ENCODE measurements at regions not wholly inside any gene's neighbourhood (a gene's known extent, or its start where the extent isn't known, plus 50 kb on each side); places are given as distances from the start of the nearest gene placed in this dataset.

- in situ Hi-C loops (cut with MboI; ENCODE audit: low sequenced_read_pairs in 4 of 4) (no loop called here), intact Hi-C loops (cut with DNase I; ENCODE audit: low total_unique reads) (no loop called here)
- no peak for ATAC-seq
- Histone ChIP-seq H3K27me3 (no peaks in the 10 kb centered on the region), H3K9me3 (no peaks in the 10 kb centered on the region), H3K36me3 (no peaks in the 10 kb centered on the region), H3K27ac (no peak overlapping the region), H3K4me3 (no peak overlapping the region), H3K4me1 (no peaks in the 10 kb centered on the region)
- TF ChIP-seq POLR2A (IDR thresholded peaks at IDR 0.05), result no peak
- TF ChIP-seq, protein P1, sequence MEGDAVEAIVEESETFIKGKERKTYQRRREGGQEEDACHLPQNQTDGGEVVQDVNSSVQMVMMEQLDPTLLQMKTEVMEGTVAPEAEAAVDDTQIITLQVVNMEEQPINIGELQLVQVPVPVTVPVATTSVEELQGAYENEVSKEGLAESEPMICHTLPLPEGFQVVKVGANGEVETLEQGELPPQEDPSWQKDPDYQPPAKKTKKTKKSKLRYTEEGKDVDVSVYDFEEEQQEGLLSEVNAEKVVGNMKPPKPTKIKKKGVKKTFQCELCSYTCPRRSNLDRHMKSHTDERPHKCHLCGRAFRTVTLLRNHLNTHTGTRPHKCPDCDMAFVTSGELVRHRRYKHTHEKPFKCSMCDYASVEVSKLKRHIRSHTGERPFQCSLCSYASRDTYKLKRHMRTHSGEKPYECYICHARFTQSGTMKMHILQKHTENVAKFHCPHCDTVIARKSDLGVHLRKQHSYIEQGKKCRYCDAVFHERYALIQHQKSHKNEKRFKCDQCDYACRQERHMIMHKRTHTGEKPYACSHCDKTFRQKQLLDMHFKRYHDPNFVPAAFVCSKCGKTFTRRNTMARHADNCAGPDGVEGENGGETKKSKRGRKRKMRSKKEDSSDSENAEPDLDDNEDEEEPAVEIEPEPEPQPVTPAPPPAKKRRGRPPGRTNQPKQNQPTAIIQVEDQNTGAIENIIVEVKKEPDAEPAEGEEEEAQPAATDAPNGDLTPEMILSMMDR (IDR thresholded peaks at IDR 0.05 in 4 of 5, conservative IDR thresholded peaks at IDR 0.05 in 1 of 5), result no peak
- DNase-seq, result no peak
Measured at GRCh38 chr5:104539618-104540350, 977.2 kb upstream of the NUDT12 start.

DNA sequence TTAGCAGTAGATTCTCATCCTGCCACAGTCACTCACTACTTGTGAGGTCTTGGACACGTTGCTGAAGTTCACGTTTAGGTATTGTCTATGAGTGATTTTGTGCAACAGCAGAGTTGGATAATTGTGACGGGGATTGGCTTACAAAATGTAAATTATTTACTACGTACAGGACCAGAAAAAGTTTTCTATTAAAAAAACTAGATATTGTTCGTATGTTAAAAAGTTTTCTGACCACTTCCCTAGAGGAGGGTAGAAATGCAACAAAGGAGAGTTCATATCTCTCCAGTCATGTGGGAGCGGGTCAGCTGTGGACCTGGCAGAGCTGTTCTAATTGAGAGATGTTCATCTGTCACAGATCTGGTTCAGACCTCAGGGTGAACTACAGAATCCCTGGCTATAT, 976.1 kb upstream of the NUDT12 start:
- intact Hi-C loops (cut with DNase I; ENCODE audit: low total_unique reads) (no loop called here), in situ Hi-C loops (cut with MboI; ENCODE audit: low sequenced_read_pairs in 4 of 4) (no loop called here)
- no peak overlapping the region for H3K4me3 ChIP-seq
- no peak for DNase-seq
- no peak for TF ChIP-seq POLR2A (IDR thresholded peaks at IDR 0.05)
- TF ChIP-seq, protein P1 (IDR thresholded peaks at IDR 0.05 in 4 of 5, conservative IDR thresholded peaks at IDR 0.05 in 1 of 5), result no peak
- no peak overlapping the region for H3K27ac ChIP-seq
- ATAC-seq, result no peak
- H3K36me3 ChIP-seq, result no peaks in the 10 kb centered on the region
- no peaks in the 10 kb centered on the region for H3K4me1 ChIP-seq
- H3K27me3 ChIP-seq, result no peaks in the 10 kb centered on the region
- H3K9me3 ChIP-seq, result no peaks in the 10 kb centered on the region

GRCh38 chr5:104533498-104533897, 970.9 kb upstream of the NUDT12 start:
- intact Hi-C loops (cut with DNase I; ENCODE audit: low total_unique reads), result no loop called here
- Histone ChIP-seq H3K27ac (no peak overlapping the region), H3K4me3 (no peak overlapping the region), H3K9me3 (no peaks in the 10 kb centered on the region), H3K36me3 (no peaks in the 10 kb centered on the region), H3K4me1 (no peaks in the 10 kb centered on the region), H3K27me3 (no peaks in the 10 kb centered on the region)
- ATAC-seq, result no peak
- DNase-seq, result no peak
- in situ Hi-C loops (cut with MboI; ENCODE audit: low sequenced_read_pairs in 4 of 4), result no loop called here
- TF ChIP-seq, protein P1 (IDR thresholded peaks at IDR 0.05 in 4 of 5, conservative IDR thresholded peaks at IDR 0.05 in 1 of 5), result no peak
- TF ChIP-seq POLR2A (IDR thresholded peaks at IDR 0.05), result no peak

DNA sequence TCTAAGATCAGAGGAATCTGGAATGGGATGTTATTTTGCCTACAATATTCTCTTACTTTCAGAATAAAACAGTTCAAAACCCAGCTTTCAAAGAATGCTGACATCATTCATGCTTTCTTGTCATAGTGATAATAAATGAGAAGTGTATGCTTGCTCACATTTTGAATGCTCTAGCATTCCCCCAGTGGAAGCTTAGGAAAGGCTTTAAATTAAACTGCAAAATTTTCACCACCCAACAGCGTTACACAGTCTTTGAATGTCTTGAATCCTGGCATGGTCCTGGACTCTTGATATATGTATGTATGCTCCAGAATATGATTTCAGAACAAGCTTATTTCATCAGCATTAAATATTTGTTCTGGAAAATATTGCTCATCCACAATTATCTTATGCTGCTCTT, 964.3 kb upstream of the NUDT12 start:
- no peaks in the 10 kb centered on the region for H3K36me3 ChIP-seq
- intact Hi-C loops (cut with DNase I; ENCODE audit: low total_unique reads) (no loop called here), in situ Hi-C loops (cut with MboI; ENCODE audit: low sequenced_read_pairs in 4 of 4) (no loop called here)
- no peaks in the 10 kb centered on the region for H3K4me1 ChIP-seq
- H3K27me3 ChIP-seq, result no peaks in the 10 kb centered on the region
- DNase-seq, result no peak
- TF ChIP-seq, protein P1 (IDR thresholded peaks at IDR 0.05 in 4 of 5, conservative IDR thresholded peaks at IDR 0.05 in 1 of 5), result no peak
- TF ChIP-seq POLR2A (IDR thresholded peaks at IDR 0.05), result no peak
- H3K4me3 ChIP-seq, result no peak overlapping the region
- no peaks in the 10 kb centered on the region for H3K9me3 ChIP-seq
- no peak for ATAC-seq
- no peak overlapping the region for H3K27ac ChIP-seq

GRCh38 chr5:104513640-104514072, 951.1 kb upstream of the NUDT12 start:
- no peaks in the 10 kb centered on the region for H3K36me3 ChIP-seq
- H3K4me1 ChIP-seq, result no peaks in the 10 kb centered on the region
- no peak overlapping the region for H3K27ac ChIP-seq
- ATAC-seq, result no peak
- no peak for DNase-seq
- intact Hi-C loops (cut with DNase I; ENCODE audit: low total_unique reads) (no loop called here), in situ Hi-C loops (cut with MboI; ENCODE audit: low sequenced_read_pairs in 4 of 4) (no loop called here)
- H3K27me3 ChIP-seq, result no peaks in the 10 kb centered on the region
- no peaks in the 10 kb centered on the region for H3K9me3 ChIP-seq
- TF ChIP-seq POLR2A (IDR thresholded peaks at IDR 0.05), result no peak
- TF ChIP-seq, protein P1 (IDR thresholded peaks at IDR 0.05 in 4 of 5, conservative IDR thresholded peaks at IDR 0.05 in 1 of 5), result no peak
- H3K4me3 ChIP-seq, result no peak overlapping the region
